Activated CD4-positive, alpha-beta T cell treated with anti-CD3 and anti-CD28 coated beads, Interleukin-2, amount 10 ng/mL, durations not matched to agents 24 days and 14 days (primary cell): ENCODE measurements at regions not wholly inside any gene's neighbourhood (a gene's known extent, or its start where the extent isn't known, plus 50 kb on each side); places are given as distances from the start of the nearest gene placed in this dataset.

Source experiments
- DNase-seq: peaks from one replicate; pipeline ENCODE4 v3.0.0; 2022
- H3K27ac Mint-ChIP-seq: one replicate; pipeline ENCODE4 v1.8.0; 2022; ENCODE audit warnings: mild to moderate bottlenecking, mixed read lengths
- H3K27me3 Mint-ChIP-seq: one replicate; pipeline ENCODE4 v1.8.0; 2022; ENCODE audit warnings: mixed read lengths
- H3K36me3 Mint-ChIP-seq: one replicate; pipeline ENCODE4 v1.8.0; 2022; ENCODE audit warnings: low read depth, mild to moderate bottlenecking, mixed read lengths
- H3K4me1 Mint-ChIP-seq: one replicate; pipeline ENCODE4 v1.8.0; 2021; ENCODE audit warnings: mixed read lengths
- H3K4me3 Mint-ChIP-seq: one replicate; pipeline ENCODE4 v1.8.0; 2022; ENCODE audit warnings: mild to moderate bottlenecking, moderate library complexity, mixed read lengths
- H3K9me3 Mint-ChIP-seq: one replicate; pipeline ENCODE4 v1.8.0; 2021; ENCODE audit warnings: mixed read lengths
- intact Hi-C: fragments of 100-400 bp; cut with micrococcal nuclease; formaldehyde crosslinking; loops from one replicate; pipeline ENCODE4 v1.15.1; 2023

- Mint-ChIP-seq H3K27me3 (peaks cover 32% of the 10 kb centered on the region), H3K27ac (no peak overlapping the region), H3K4me1 (peaks cover 3% of the 10 kb centered on the region), H3K36me3 (no peaks in the 10 kb centered on the region), H3K4me3 (no peak overlapping the region), H3K9me3 (no peaks in the 10 kb centered on the region)
- DNase-seq: no peak
- intact Hi-C loops: no loop called here
These were observed 75.9 kb upstream of the GATA5 start for GRCh38 chr20:62551407-62552323.

- Mint-ChIP-seq H3K9me3 (no peaks in the 10 kb centered on the region), H3K27me3 (peaks cover 32% of the 10 kb centered on the region), H3K27ac (no peak overlapping the region), H3K4me1 (peaks cover 3% of the 10 kb centered on the region), H3K36me3 (no peaks in the 10 kb centered on the region), H3K4me3 (no peak overlapping the region)
- no peak for DNase-seq
- intact Hi-C loops: no loop called here
These were observed 76.8 kb upstream of the GATA5 start for GRCh38 chr20:62552613-62553012.

DNA sequence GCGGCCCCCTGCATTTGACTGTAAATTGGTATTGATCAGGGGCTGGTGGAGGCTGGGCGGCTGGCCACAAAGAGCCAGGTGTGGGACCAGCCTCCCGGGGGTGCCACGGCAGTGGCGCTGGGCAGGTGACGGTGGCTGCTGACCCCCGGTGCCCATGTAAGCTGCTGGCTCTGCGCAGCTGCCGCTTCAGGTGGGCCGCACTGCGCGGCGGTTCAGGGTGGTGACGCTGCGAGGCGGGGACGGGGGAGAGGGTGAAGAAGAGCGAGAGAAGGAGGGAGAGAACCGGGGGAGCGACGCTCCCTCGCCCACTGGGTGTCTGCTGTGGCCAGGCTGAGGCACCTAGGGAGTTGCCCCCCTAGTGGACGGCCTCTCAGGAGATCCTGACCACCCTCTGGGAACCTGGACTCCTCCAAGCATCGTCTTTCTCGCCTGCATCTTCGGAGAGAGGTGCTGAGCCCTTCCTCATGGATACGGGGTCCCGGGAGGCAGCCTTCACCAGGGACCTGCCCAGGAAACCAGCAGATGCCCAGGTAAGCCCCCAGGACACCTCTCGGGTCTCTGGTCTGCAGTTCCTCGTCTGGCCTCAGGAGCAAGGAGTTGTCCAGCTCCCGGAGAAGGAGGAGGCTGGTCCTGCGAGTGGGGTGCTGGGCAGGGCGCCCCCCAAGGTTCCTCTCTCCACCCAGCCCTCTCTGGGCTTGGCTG is 77.5 kb upstream of the GATA5 start:
- DNase-seq: no peak
- Mint-ChIP-seq H3K27me3 (peaks cover 29% of the 10 kb centered on the region), H3K4me1 (peaks cover 3% of the 10 kb centered on the region), H3K9me3 (no peaks in the 10 kb centered on the region), H3K36me3 (no peaks in the 10 kb centered on the region), H3K27ac (no peak overlapping the region), H3K4me3 (no peak overlapping the region)
- intact Hi-C loops: no loop called here

DNA sequence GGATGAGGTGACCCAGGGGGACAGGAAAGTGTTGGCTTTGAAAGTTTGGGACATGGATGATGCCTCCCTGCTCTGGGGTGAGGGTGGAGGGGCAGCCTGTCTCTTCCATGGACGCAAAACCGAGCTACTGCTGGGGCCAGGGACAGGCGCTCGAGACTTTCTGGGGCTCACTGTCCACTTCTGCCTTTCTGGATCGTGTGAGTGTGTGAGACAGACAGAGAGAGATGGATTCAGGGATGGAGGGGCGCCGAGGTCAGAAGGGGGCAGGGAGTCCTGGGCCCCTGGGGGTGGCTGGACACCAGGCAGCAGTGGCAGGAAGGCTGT is 78.0 kb upstream of the GATA5 start:
- Mint-ChIP-seq H3K27ac (no peak overlapping the region), H3K4me1 (peaks cover 3% of the 10 kb centered on the region), H3K4me3 (no peak overlapping the region), H3K9me3 (no peaks in the 10 kb centered on the region), H3K36me3 (no peaks in the 10 kb centered on the region), H3K27me3 (peaks cover 24% of the 10 kb centered on the region)
- intact Hi-C loops: no loop called here
- DNase-seq: no peak

- Mint-ChIP-seq H3K9me3 (no peaks in the 10 kb centered on the region), H3K36me3 (no peaks in the 10 kb centered on the region), H3K27ac (no peak overlapping the region), H3K27me3 (peaks cover 21% of the 10 kb centered on the region), H3K4me3 (no peak overlapping the region), H3K4me1 (peaks cover 3% of the 10 kb centered on the region)
- no peak for DNase-seq
- intact Hi-C loops: no loop called here
These were observed 78.6 kb upstream of the GATA5 start for GRCh38 chr20:62554214-62554897.

DNA sequence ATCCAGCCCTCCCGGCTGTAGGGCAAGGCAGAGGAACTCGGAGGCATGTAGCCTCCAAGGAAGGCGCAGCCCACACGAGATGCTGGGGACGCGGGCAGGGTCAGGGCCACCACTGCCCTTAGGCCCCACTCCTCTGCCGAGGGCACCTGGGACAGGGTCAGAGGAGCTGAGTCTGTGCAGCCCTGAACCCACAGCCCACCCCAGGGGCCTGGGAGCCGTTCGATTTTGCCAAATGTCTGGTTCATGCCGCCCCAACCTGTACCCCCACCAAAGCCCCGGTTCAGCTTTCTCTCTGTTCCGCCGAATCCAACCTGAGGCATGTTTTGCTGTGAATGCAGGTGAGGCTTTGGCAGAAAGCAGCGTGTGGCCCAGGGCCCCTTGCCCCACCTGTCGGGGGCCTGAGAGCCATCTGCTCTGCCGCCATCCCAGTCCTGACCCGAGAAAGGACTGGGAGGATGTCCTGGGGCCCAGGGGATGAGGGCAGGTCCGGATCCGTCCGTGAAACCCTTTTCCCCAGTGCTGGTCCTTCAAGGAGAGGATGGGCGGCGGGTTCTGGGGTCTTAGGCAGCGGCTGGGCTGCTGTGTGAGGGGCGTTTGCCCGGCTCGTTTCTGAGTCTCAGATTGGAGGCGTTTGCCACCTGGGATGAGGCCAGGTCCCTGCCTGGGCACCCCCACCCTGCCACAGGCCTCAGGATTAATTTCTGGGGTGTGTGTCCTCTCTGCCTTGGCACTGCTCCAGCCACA is 79.3 kb upstream of the GATA5 start:
- H3K9me3 Mint-ChIP-seq: no peaks in the 10 kb centered on the region
- H3K27me3 Mint-ChIP-seq: peaks cover 17% of the 10 kb centered on the region
- H3K27ac Mint-ChIP-seq: no peak overlapping the region
- H3K4me1 Mint-ChIP-seq: peaks cover 3% of the 10 kb centered on the region
- H3K4me3 Mint-ChIP-seq: no peak overlapping the region
- intact Hi-C loops: no loop called here
- no peak for DNase-seq
- H3K36me3 Mint-ChIP-seq: no peaks in the 10 kb centered on the region

DNA sequence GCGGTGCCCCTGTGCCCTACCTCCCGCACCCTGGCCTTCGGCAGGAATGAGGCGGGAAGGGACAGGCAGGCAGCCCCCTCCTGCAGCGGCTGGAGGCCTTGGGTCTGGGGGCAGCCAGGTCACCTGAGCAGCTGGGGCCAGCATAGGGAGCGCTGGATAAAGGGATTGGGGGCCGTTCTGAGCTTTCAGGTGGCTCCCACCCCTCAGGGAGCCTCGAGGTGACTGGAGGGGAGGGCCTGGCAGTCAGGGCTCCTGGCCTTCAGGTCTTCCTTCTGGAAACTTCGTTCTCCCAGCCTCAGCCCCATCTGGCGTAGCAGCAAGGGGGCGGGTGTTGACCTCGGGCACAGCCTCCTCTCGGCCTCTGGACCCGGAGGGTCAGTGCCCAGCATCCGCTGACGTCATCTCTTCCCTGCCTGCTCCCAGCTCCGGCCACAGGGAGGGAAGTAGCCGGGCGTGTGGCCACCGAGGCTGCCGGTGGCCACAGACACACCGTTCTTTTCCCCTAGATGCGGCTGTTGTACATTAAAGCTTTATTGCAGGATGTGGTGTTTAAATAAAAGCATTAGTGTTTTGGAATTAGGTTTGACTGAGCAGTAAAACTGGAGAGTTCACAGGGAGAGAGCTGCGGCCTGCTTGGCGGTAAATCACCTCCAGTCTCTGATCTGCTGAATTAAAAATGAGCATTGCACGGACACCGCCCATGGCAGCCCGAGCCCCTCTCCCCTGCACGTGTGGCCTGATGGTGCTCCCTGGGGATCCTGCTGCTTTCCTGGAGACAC is 80.0 kb upstream of the GATA5 start:
- Mint-ChIP-seq H3K4me1 (no peaks in the 10 kb centered on the region), H3K4me3 (no peak overlapping the region), H3K9me3 (no peaks in the 10 kb centered on the region), H3K27me3 (peaks cover 16% of the 10 kb centered on the region), H3K27ac (no peak overlapping the region), H3K36me3 (no peaks in the 10 kb centered on the region)
- no peak for DNase-seq
- intact Hi-C loops: no loop called here

- H3K27me3 Mint-ChIP-seq: peaks cover 17% of the 10 kb centered on the region
These were observed 81.7 kb upstream of the GATA5 start for GRCh38 chr20:62557462-62557861.

GRCh38 chr20:62557999-62558408 is 82.2 kb upstream of the GATA5 start:
- intact Hi-C loops: no loop called here
- H3K4me1 Mint-ChIP-seq: no peaks in the 10 kb centered on the region
- no peak for DNase-seq
- H3K4me3 Mint-ChIP-seq: no peak overlapping the region
- peaks cover 14% of the 10 kb centered on the region for H3K27me3 Mint-ChIP-seq
- H3K27ac Mint-ChIP-seq: no peak overlapping the region
- no peaks in the 10 kb centered on the region for H3K36me3 Mint-ChIP-seq
- no peaks in the 10 kb centered on the region for H3K9me3 Mint-ChIP-seq

More at GRCh38 chr20:62557462-62557861, 81.7 kb upstream of the GATA5 start:
- no peaks in the 10 kb centered on the region for H3K9me3 Mint-ChIP-seq
- no peaks in the 10 kb centered on the region for H3K36me3 Mint-ChIP-seq
- no peaks in the 10 kb centered on the region for H3K4me1 Mint-ChIP-seq
- no peak overlapping the region for H3K4me3 Mint-ChIP-seq
- intact Hi-C loops: no loop called here
- no peak overlapping the region for H3K27ac Mint-ChIP-seq
- no peak for DNase-seq

DNA sequence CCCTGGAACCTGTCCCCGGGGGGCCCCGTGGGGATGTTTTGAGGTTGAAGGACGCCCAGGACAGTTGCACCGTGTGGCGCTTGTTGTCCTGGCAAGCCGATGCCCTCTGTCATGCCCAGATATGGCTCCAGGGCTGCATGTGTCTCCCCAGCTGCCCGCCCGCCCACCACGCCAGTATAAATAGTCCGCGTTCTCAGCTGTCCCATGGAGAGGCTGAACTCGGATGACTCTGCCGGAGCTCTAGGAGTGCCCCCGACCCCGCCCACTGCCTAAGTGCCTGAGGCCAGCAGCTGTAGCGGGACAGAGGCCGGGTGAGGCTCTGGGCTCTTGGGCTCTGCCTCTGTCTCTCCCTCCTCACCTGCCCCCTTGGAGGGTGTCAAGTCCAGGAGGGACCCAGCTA is 83.0 kb upstream of the GATA5 start:
- no peak overlapping the region for H3K27ac Mint-ChIP-seq
- no peaks in the 10 kb centered on the region for H3K9me3 Mint-ChIP-seq
- intact Hi-C loops: no loop called here
- peaks cover 16% of the 10 kb centered on the region for H3K27me3 Mint-ChIP-seq
- H3K4me1 Mint-ChIP-seq: no peaks in the 10 kb centered on the region
- no peak for DNase-seq
- H3K36me3 Mint-ChIP-seq: no peaks in the 10 kb centered on the region
- no peak overlapping the region for H3K4me3 Mint-ChIP-seq

DNA sequence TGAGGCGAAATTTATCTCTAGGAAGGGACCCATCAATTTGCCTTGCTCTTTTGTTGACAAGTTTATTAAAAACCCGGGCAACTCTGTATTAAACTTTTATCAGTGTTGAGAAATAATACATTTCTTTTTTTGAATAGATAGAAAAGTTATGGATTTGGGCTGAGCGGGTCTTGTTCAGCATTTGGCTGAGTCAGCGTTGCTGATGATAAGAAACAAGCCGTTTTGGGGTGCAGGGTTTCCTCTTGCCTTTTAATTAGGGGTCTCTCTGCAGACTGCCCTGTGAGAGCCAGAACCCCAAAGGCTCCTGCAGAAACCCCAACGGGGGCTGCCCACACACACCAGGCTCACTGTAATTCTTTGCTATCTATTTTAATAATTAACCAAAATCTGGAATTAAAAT is 82.1 kb upstream of the SLCO4A1 start:
- no peak for DNase-seq
- H3K27me3 Mint-ChIP-seq: peaks cover 15% of the 10 kb centered on the region
- no peaks in the 10 kb centered on the region for H3K9me3 Mint-ChIP-seq
- no peak overlapping the region for H3K27ac Mint-ChIP-seq
- intact Hi-C loops: no loop called here
- no peaks in the 10 kb centered on the region for H3K4me1 Mint-ChIP-seq
- no peak overlapping the region for H3K4me3 Mint-ChIP-seq
- no peaks in the 10 kb centered on the region for H3K36me3 Mint-ChIP-seq

DNA sequence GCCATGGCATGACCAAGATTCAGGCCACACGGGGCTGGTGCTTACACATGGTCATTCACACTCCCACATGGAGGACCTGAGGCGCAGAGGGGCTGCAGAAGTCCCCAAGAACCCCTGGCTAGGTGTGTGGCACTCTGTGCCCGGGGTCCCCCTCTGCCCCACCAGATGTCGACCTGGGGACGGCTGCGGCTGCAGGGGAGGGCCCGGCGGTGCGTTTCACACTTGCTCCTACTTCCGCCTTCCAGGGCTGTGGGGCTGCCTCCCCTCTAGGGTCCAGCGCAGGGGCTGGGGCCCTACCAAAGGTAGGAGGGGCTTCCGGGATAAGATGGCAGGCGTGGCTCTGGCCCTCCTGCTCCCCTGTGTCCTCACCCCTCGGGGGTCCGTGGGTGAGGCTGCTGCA is 81.1 kb upstream of the SLCO4A1 start:
- H3K27ac Mint-ChIP-seq: no peak overlapping the region
- no peaks in the 10 kb centered on the region for H3K9me3 Mint-ChIP-seq
- intact Hi-C loops: no loop called here
- no peaks in the 10 kb centered on the region for H3K4me1 Mint-ChIP-seq
- peaks cover 15% of the 10 kb centered on the region for H3K27me3 Mint-ChIP-seq
- H3K36me3 Mint-ChIP-seq: no peaks in the 10 kb centered on the region
- no peak overlapping the region for H3K4me3 Mint-ChIP-seq
- DNase-seq: no peak

DNA sequence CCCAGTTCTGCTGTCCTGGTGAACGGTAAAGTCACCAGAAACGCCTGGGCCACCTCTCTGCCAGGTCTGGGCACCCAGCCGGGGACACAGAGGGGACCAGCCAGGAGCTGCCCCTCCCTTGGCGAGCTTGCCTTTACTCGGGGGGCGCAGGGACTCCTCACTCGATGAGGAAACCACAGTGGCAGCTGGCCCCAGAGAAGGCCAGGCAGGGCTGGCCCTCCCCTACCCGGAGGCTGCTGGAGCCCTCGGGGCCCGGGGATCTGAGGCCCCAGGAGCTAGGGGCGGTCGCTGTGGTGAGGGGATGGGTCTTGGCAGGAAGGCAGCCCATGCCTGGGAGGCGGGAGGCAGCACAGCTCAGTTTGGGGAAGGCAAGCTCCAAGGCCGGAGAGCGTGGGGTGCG is 80.4 kb upstream of the SLCO4A1 start:
- Mint-ChIP-seq H3K27me3 (peaks cover 15% of the 10 kb centered on the region), H3K27ac (no peak overlapping the region), H3K4me1 (no peaks in the 10 kb centered on the region), H3K9me3 (no peaks in the 10 kb centered on the region), H3K36me3 (no peaks in the 10 kb centered on the region), H3K4me3 (no peak overlapping the region)
- no peak for DNase-seq
- intact Hi-C loops: no loop called here
